A549 (cell line): ENCODE measurements at regions not wholly inside any gene's neighbourhood (a gene's known extent, or its start where the extent isn't known, plus 50 kb on each side); places are given as distances from the start of the nearest gene placed in this dataset.

ENCODE experiments used
- BHLHE40 ChIP-seq: IDR thresholded peaks from 2 replicates; pipeline ENCODE4 v1.6.1; 2012; ENCODE audit warnings: low read depth, low read length, inconsistent platforms
- CEBPB ChIP-seq, 2 experiments: fragments of >200 bp in 1 of 2; sonication (Bioruptor Twin) in 1 of 2; formaldehyde crosslinking in 1 of 2; IDR thresholded peaks; 2 replicates each; pipeline ENCODE4 v1.6.1; 2012 to 2016
- MYC ChIP-seq: IDR thresholded peaks from 2 replicates; pipeline ENCODE4 v1.6.1; 2012; ENCODE audit warnings: mild to moderate bottlenecking, inconsistent platforms, low read length, improper control_type of control experiment, borderline replicate concordance
- POLR2A ChIP-seq: IDR thresholded peaks from 2 replicates; pipeline ENCODE4 v1.6.1; 2012; ENCODE audit warnings: mild to moderate bottlenecking, low read length
- TF ChIP-seq, protein P1 (sequence below): fragments of >200 bp; sonication (Bioruptor Twin); formaldehyde crosslinking; IDR thresholded peaks from 3 replicates; pipeline ENCODE4 v1.5.1; 2016
- TF ChIP-seq, protein P2 (sequence below): IDR thresholded peaks from 2 replicates; pipeline ENCODE4 v1.6.1; 2012

DNA sequence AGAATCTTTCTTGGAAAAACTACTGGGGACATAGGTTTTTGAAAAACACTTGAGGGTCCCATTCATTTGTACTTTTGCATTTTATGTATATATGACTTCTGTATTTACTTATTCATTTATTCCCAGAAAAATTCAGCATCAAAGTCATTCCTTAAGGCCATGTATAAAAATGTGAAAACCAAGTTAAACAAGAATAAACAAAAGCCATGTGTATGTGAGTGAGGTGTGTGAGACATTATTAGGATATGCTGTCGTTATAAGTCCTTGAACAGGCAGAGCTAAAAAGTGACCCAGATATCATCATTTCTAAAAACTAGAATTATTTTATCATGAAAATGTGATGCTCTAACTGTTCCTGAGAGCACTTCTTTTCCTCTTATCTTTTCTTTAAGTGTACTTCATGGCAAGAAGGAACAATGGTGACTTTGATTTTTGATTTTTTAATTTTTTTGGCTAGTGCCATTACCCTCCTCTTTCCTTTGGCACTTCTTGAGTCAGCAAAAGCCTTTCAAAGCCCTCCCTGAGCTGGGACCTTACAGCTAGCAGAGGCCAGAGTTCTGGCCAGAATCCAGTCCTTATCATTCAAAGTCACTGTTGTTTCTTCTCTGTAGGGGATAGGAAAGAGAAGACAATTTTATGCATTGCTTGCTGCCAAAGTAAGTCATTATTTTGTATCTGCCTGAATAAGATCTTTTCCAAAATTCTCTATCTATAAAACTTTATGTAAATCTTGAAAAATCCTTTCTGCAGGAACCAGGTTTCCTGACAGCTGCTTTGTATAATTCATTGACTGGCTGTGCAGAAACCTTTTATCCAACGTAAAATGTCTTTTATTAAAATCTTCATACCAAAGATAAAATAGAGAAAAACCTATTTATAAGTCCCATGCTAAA is 419.7 kb upstream of the PRICKLE1 start:
- no peak for TF ChIP-seq POLR2A
- TF ChIP-seq MYC: no peak
- no peak for TF ChIP-seq BHLHE40
- TF ChIP-seq, protein P1, sequence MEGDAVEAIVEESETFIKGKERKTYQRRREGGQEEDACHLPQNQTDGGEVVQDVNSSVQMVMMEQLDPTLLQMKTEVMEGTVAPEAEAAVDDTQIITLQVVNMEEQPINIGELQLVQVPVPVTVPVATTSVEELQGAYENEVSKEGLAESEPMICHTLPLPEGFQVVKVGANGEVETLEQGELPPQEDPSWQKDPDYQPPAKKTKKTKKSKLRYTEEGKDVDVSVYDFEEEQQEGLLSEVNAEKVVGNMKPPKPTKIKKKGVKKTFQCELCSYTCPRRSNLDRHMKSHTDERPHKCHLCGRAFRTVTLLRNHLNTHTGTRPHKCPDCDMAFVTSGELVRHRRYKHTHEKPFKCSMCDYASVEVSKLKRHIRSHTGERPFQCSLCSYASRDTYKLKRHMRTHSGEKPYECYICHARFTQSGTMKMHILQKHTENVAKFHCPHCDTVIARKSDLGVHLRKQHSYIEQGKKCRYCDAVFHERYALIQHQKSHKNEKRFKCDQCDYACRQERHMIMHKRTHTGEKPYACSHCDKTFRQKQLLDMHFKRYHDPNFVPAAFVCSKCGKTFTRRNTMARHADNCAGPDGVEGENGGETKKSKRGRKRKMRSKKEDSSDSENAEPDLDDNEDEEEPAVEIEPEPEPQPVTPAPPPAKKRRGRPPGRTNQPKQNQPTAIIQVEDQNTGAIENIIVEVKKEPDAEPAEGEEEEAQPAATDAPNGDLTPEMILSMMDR: no peak
- TF ChIP-seq CEBPB (IDR thresholded peaks at IDR 0.05): no peak
- TF ChIP-seq, protein P2, sequence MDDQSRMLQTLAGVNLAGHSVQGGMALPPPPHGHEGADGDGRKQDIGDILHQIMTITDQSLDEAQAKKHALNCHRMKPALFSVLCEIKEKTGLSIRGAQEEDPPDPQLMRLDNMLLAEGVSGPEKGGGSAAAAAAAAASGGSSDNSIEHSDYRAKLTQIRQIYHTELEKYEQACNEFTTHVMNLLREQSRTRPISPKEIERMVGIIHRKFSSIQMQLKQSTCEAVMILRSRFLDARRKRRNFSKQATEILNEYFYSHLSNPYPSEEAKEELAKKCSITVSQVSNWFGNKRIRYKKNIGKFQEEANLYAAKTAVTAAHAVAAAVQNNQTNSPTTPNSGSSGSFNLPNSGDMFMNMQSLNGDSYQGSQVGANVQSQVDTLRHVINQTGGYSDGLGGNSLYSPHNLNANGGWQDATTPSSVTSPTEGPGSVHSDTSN: no peak
